Mesendoderm (in vitro differentiated cells): ENCODE measurements at regions not wholly inside any gene's neighbourhood (a gene's known extent, or its start where the extent isn't known, plus 50 kb on each side); places are given as distances from the start of the nearest gene placed in this dataset.

Source experiments
- DNase-seq: peaks from one replicate; pipeline ENCODE4 v3.0.0; 2013
- H2AK5ac ChIP-seq: 2 replicates; pipeline ENCODE4 v1.6.1; 2013; ENCODE audit warnings: low read length, inconsistent platforms
- H2BK120ac ChIP-seq: 2 replicates; pipeline ENCODE4 v1.6.1; 2013; ENCODE audit warnings: low read depth, mild to moderate bottlenecking, low read length, moderate library complexity, mixed read lengths
- H2BK15ac ChIP-seq: replicated peaks from 2 replicates; pipeline ENCODE4 v1.6.1; 2013; ENCODE audit warnings: low read depth, mild to moderate bottlenecking, moderate library complexity
- H2BK5ac ChIP-seq: 2 replicates; pipeline ENCODE4 v1.6.1; 2013; ENCODE audit warnings: low read length, inconsistent platforms
- H3K18ac ChIP-seq: 2 replicates; pipeline ENCODE4 v1.6.1; 2013; ENCODE audit warnings: mild to moderate bottlenecking, low read length, mixed read lengths
- H3K23ac ChIP-seq: one replicate; pipeline ENCODE4 v1.6.1; 2013; ENCODE audit warnings: low read length
- H3K27ac ChIP-seq: 2 replicates; pipeline ENCODE4 v1.5.1; 2013; ENCODE audit warnings: low read depth, mild to moderate bottlenecking, inconsistent platforms, low read length, moderate library complexity
- H3K27me3 ChIP-seq: 2 replicates; pipeline ENCODE4 v1.6.1; 2013; ENCODE audit warnings: low read length, control low read depth, mild to moderate bottlenecking, inconsistent platforms; ENCODE audit not compliant: insufficient read depth, poor library complexity
- H3K36me3 ChIP-seq: 2 replicates; pipeline ENCODE4 v1.6.1; 2013; ENCODE audit warnings: low read length, inconsistent platforms; ENCODE audit not compliant: control insufficient read depth, insufficient read depth
- H3K4ac ChIP-seq: one replicate; pipeline ENCODE4 v1.6.1; 2013; ENCODE audit warnings: low read depth, mild to moderate bottlenecking, low read length, moderate library complexity
- H3K4me1 ChIP-seq: 2 replicates; pipeline ENCODE4 v1.6.1; 2013; ENCODE audit warnings: low read depth, low read length, inconsistent platforms; ENCODE audit not compliant: control insufficient read depth
- H3K4me2 ChIP-seq: 2 replicates; pipeline ENCODE4 v1.6.1; 2013; ENCODE audit warnings: low read length
- H3K4me3 ChIP-seq: 2 replicates; pipeline ENCODE4 v1.5.1; 2013; ENCODE audit warnings: mild to moderate bottlenecking, low read length
- H3K56ac ChIP-seq: one replicate; pipeline ENCODE4 v1.6.1; 2013; ENCODE audit warnings: low read length
- H3K79me1 ChIP-seq: 2 replicates; pipeline ENCODE4 v1.6.1; 2013; ENCODE audit warnings: low read length, inconsistent platforms
- H3K79me2 ChIP-seq: 2 replicates; pipeline ENCODE4 v1.6.1; 2013; ENCODE audit warnings: mild to moderate bottlenecking, low read length; ENCODE audit not compliant: control insufficient read depth, insufficient read depth
- H3K9ac ChIP-seq: 2 replicates; pipeline ENCODE4 v1.6.1; 2013; ENCODE audit warnings: low read length, inconsistent platforms
- H4K5ac ChIP-seq: one replicate; pipeline ENCODE4 v1.6.1; 2013; ENCODE audit warnings: low read length
- H4K8ac ChIP-seq: one replicate; pipeline ENCODE4 v1.6.1; 2013; ENCODE audit warnings: low read depth, mild to moderate bottlenecking, control low read depth, low read length, moderate library complexity
- WGBS: extraction: QIAGEN DNeasy Blood & Tissue Kit; methylation state at CpG from one replicate; pipeline ENCODE4 v1.1.7; 2013; ENCODE audit warnings: low lambda C conversion rate, missing lambda C conversion rate; ENCODE audit not compliant: insufficient coverage; ENCODE audit errors: extremely low coverage; 5-methylcytosine and 5-hydroxymethylcytosine counted together

DNA sequence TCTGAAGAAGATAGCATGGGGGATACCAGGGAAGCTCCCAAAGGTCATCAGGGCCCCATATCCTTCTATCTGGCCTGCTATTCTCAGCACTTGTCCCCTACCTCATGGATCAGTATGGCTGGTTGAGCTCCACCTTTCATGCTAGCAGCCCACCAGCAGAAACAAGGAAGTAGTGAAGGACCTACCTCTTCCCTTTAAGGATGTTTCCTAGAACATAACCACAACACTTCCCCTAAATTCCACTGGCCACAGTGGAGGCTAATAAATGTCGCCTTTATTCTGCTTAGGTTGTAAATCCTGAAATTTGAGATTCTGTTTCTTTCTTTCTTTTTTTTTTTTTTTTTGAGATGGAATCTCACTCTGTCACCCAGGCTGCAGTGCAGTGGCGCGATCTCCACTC, 128.6 kb upstream of the PARP11 start:
- H3K36me3 ChIP-seq: no peaks in the 10 kb centered on the region
- peak overlapping the region; percentile 37 for H2BK15ac ChIP-seq
- DNase-seq: no peak
- H4K5ac ChIP-seq: no peak overlapping the region
- no peaks in the 10 kb centered on the region for H3K79me2 ChIP-seq
- H3K18ac ChIP-seq: no peak overlapping the region
- no peak overlapping the region for H3K9ac ChIP-seq
- no peak overlapping the region for H3K23ac ChIP-seq
- no peak overlapping the region for H2BK5ac ChIP-seq
- H3K56ac ChIP-seq: no peak overlapping the region
- H3K27ac ChIP-seq: no peak overlapping the region
- no CpG with 5 or more reads among the region's 3 CpGs for WGBS
- no peak overlapping the region for H2BK120ac ChIP-seq
- no peak overlapping the region for H4K8ac ChIP-seq
- H3K79me1 ChIP-seq: no peaks in the 10 kb centered on the region
- H2AK5ac ChIP-seq: no peak overlapping the region
- no peaks in the 10 kb centered on the region for H3K4me1 ChIP-seq
- H3K4ac ChIP-seq: no peak overlapping the region
- H3K4me3 ChIP-seq: no peak overlapping the region
- no peak overlapping the region for H3K4me2 ChIP-seq
- no peaks in the 10 kb centered on the region for H3K27me3 ChIP-seq

DNA sequence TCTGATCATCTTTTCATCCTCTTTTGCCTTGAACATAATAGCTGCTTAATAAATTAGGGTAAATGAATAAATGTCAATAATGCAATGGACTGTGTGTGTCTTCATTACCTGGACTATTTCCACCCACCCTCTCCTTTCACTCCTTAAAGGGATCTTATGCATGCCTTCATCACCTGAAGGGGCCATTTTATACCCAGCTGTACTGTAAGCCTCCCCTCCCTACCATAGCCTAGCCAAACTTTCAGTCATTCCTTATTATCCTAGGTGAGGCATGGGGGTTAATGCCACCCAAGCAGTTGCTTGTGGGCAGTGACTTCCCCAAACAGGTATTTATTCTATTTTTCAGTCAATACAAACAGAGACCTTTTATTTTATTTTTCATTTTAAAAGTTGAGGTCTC, 127.8 kb upstream of the PARP11 start:
- DNase-seq: no peak

DNA sequence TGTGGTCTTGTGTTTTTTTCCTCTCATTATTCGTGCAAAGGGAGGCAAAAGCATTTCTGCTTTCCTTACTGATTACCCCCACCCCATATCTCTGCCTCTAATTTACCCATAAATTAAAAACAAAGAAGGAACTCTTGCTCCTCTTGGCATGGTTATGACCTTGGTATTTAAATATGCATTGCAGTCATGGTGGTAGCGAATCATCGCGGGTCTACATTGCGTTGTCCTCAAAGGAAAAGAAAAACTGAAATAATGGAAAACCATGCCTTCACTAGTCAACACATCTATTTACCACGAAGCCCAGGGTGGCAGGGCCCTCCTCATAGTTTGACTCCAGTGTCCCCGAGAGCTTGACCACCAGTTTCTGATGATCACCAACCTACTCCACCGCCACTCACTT, 126.7 kb upstream of the PARP11 start:
- H2BK15ac ChIP-seq: no peak overlapping the region
- H3K27ac ChIP-seq: no peak overlapping the region
- no peaks in the 10 kb centered on the region for H3K36me3 ChIP-seq
- H3K79me2 ChIP-seq: no peaks in the 10 kb centered on the region
- peaks cover 2% of the 10 kb centered on the region for H3K4me1 ChIP-seq
- no peak overlapping the region for H3K56ac ChIP-seq
- H3K79me1 ChIP-seq: no peaks in the 10 kb centered on the region
- H3K18ac ChIP-seq: no peak overlapping the region
- no peak overlapping the region for H2BK120ac ChIP-seq
- no peak overlapping the region for H4K8ac ChIP-seq
- H4K5ac ChIP-seq: no peak overlapping the region
- H3K4me3 ChIP-seq: no peak overlapping the region
- no peak overlapping the region for H3K23ac ChIP-seq
- no peaks in the 10 kb centered on the region for H3K27me3 ChIP-seq
- H3K4me2 ChIP-seq: no peak overlapping the region
- H2BK5ac ChIP-seq: no peak overlapping the region
- no peak overlapping the region for H3K4ac ChIP-seq
- no peak overlapping the region for H2AK5ac ChIP-seq
- no peak overlapping the region for H3K9ac ChIP-seq
- no peak for DNase-seq
- no CpG with 5 or more reads among the region's 8 CpGs for WGBS

More for the DNA sequence above, 127.8 kb upstream of the PARP11 start:
- Histone ChIP-seq H3K4me1 (no peaks in the 10 kb centered on the region), H3K27ac (no peak overlapping the region), H3K79me1 (no peaks in the 10 kb centered on the region), H3K56ac (no peak overlapping the region), H3K27me3 (no peaks in the 10 kb centered on the region), H3K4me2 (no peak overlapping the region), H2BK5ac (no peak overlapping the region), H4K8ac (no peak overlapping the region), H2AK5ac (no peak overlapping the region), H3K4ac (no peak overlapping the region), H3K23ac (no peak overlapping the region), H3K36me3 (no peaks in the 10 kb centered on the region), H4K5ac (no peak overlapping the region), H3K9ac (no peak overlapping the region), H3K79me2 (no peaks in the 10 kb centered on the region), H3K18ac (no peak overlapping the region), H2BK120ac (no peak overlapping the region), H2BK15ac (no peak overlapping the region), H3K4me3 (no peak overlapping the region)

DNA sequence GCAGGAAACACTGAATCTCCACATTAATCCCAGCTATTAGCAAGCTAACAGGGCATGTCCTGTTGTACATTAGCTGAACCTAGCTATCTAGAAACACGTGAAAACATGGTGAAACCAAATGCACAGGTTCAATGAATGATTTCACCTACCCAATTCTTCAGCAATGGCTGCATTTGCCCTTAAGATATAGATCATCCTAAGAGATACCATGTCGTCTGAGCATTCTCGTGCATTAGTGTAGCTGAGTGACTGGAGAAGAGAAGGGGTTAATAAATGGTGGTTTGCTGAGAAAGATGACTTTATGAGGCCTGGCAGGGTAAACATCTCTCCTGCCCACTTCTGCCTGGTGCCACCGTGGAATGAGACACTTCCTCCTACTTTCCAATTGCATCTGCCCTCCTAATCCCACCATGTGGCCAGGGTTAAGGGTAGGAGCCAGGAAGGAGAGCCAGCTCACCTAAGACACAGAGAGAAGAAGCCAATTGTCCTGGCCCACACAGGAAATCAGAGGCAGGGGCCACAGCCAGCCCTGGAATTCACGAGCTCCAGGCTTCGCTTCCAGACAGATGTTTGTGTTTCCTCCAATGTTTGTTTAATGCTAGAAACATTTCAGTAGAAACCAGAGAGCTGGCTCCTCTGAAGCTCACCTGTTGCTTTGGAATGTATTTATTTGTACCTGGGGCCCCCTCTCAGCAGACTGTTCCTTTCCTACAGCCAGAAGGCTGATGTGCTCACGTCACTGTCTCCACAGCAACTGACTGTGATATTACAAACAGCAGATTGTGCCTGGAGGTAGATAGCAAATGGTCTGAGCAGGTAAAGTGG, 126.0 kb upstream of the PARP11 start:
- DNase-seq: peak; percentile 90
- Histone ChIP-seq H3K4me2 (no peak overlapping the region), H2BK15ac (no peak overlapping the region), H2AK5ac (no peak overlapping the region), H2BK120ac (no peak overlapping the region), H3K36me3 (no peaks in the 10 kb centered on the region), H3K27ac (no peak overlapping the region), H3K56ac (peak overlapping the region; percentile 12), H3K27me3 (no peaks in the 10 kb centered on the region), H2BK5ac (peak overlapping the region; percentile 39), H3K79me2 (no peaks in the 10 kb centered on the region), H3K4me3 (no peak overlapping the region), H3K4me1 (peaks cover 2% of the 10 kb centered on the region), H3K4ac (no peak overlapping the region), H4K8ac (no peak overlapping the region), H3K9ac (no peak overlapping the region), H4K5ac (no peak overlapping the region), H3K23ac (no peak overlapping the region), H3K79me1 (no peaks in the 10 kb centered on the region), H3K18ac (peak overlapping the region; percentile 32)
- no CpG with 5 or more reads among the region's 7 CpGs for WGBS

DNA sequence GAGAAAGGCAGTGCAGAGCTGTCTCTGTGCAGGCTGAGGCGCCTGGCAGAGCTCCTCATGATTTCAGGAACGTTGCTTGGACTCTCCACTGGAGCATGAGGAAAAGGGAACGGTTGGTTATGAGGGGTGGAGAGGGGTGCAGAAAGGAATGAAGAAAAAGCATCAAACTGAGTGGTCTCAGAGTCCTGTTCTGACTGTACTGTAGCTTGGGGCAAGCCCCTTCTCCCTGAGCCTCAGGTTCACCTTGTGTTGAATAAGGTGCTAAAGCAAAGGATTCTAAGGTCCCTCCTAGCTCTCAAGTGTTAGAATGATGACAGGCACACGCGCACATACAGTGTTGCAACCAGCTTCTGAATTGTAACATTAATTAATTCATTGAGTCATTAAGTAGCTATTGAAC, 125.2 kb upstream of the PARP11 start:
- DNase-seq: no peak
- Histone ChIP-seq H2BK5ac (no peak overlapping the region), H3K4me3 (no peak overlapping the region), H3K36me3 (no peaks in the 10 kb centered on the region), H4K5ac (no peak overlapping the region), H3K18ac (peak overlapping the region; percentile 72), H3K79me1 (no peaks in the 10 kb centered on the region), H3K9ac (no peak overlapping the region), H2AK5ac (no peak overlapping the region), H3K27me3 (no peaks in the 10 kb centered on the region), H3K4me2 (no peak overlapping the region), H3K4ac (peak overlapping the region; percentile 59), H3K4me1 (peaks cover 2% of the 10 kb centered on the region), H3K23ac (no peak overlapping the region), H3K27ac (no peak overlapping the region), H4K8ac (no peak overlapping the region), H2BK15ac (no peak overlapping the region), H2BK120ac (peak overlapping the region; percentile 79), H3K79me2 (no peaks in the 10 kb centered on the region), H3K56ac (no peak overlapping the region)
- no CpG with 5 or more reads among the region's 5 CpGs for WGBS

DNA sequence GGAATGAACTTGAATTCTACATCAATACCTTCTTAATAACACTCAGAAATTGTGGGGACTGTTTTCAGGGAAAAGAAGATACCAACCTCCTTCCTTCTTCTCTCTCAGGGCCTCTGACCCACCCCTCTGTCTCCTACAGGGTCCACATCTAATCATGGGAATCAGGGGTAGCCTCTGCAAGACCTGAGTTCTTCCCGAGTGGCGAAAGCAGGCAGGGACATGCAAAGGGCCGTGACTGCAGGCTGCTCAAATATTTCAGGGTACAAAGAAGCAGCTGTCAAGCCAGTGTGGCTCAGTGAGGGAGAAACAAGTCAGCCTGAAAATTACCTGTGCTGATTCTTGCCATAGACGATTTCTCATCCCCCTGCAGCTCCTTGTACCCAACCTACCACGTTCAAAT, 123.1 kb upstream of the PARP11 start:
- peak overlapping the region; percentile 41 for H3K4ac ChIP-seq
- no peak overlapping the region for H3K9ac ChIP-seq
- no peak overlapping the region for H2BK15ac ChIP-seq
- H3K27me3 ChIP-seq: no peaks in the 10 kb centered on the region
- H3K4me2 ChIP-seq: no peak overlapping the region
- H3K23ac ChIP-seq: no peak overlapping the region
- H4K8ac ChIP-seq: no peak overlapping the region
- WGBS: no CpG with 5 or more reads among the region's 5 CpGs
- no peak overlapping the region for H3K27ac ChIP-seq
- no peak overlapping the region for H2BK120ac ChIP-seq
- no peak overlapping the region for H2AK5ac ChIP-seq
- no peaks in the 10 kb centered on the region for H3K36me3 ChIP-seq
- no peak for DNase-seq
- peak overlapping the region; percentile 3 for H3K18ac ChIP-seq
- no peaks in the 10 kb centered on the region for H3K79me2 ChIP-seq
- no peak overlapping the region for H3K4me3 ChIP-seq
- H4K5ac ChIP-seq: no peak overlapping the region
- H3K79me1 ChIP-seq: no peaks in the 10 kb centered on the region
- H3K56ac ChIP-seq: peak overlapping the region; percentile 4
- no peak overlapping the region for H2BK5ac ChIP-seq
- H3K4me1 ChIP-seq: peaks cover 2% of the 10 kb centered on the region
